Cerebellar cortex (tissue), 1 donor: ENCODE measurements at regions not wholly inside any gene's neighbourhood (a gene's known extent, or its start where the extent isn't known, plus 50 kb on each side); places are given as distances from the start of the nearest gene placed in this dataset.

Source experiments
- DNase-seq: peaks from one replicate; pipeline ENCODE4 v3.0.0-alpha.2; 2015; ENCODE audit warnings: low spot score

DNA sequence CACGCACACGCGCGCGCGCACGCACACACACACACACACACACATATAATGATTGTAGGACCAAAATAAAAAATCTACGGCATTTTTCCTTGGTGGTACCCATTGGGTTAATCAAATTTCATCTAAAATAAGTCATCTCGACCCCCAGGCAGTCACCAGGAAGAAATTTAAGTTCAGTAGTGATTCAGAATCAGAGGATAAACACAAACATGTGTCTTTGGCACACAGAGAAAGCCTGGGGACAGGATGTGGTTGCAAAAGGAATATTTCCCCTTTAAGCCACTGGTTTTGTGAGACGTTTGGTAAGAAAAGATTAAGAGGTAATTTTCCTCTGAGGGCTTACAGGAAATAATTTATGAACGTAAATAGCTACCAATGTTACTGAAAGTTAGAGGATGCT lies 171.6 kb upstream of the PIEZO2 start:
- DNase-seq, result no peak

DNA sequence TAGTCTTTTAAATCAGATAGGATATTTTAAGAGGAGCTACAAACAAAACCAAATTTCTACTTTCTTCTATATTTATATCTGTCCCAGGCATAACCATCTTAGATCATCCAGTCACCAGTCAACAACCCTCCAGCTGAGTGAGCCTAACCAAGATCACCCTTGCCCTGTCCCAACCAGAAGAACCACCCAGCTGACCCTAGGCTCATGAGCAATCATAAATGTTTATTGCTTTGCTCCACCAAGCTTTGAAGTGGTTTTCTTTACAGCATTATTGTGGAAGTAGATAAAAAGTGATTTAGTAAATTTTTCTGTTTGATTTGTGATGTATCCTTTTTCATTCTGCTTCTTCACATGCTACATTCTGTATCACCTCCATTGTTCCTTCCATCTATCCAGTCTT lies 167.2 kb upstream of the PIEZO2 start:
- no peak for DNase-seq

DNA sequence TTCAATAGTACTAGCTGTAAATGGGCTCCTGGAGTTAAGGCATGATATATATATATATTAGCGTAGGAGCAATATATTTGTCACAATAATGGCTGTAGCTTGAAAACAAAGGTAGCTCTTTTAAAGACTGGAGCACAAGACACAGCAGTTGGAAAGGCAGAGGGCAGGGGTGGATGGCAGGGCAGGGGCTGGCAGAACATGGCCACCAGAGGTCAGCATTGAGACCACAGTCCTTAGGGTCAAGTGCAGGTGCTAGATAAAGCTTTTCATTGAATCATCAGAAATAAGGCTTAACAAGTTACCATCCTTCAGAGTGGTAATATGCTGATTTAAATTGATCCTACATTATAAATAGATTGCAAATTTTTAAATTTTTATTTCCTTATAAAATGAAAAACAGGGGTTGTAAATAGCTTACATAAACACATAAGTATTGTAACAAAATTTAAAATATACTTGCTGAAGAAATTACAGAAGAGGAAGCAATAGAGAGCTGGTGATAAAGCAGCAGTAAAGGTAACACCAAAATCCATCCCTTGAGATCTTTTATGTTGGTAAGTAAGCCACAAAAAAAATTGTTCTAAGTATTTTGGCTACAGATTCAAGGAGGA lies 161.2 kb upstream of the PIEZO2 start:
- no peak for DNase-seq

DNA sequence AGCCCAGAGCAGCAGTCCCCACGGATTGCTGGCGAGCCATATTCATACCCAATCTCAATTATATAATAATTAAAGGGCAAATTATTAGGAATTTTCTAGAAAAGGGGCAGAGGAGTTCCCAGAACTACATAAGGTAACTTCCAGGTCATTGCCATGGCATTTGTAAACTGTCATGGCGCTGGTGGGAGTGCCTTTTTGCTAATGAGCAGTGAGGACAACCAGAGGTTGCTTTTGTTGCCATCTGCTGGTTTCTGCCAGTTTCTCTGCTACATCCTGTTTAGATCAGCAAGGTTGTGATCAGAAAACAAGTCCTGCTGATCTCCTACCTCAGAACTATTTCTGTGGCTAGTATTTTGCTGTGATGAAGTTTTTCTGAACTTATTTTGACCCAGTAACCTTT lies 159.8 kb upstream of the PIEZO2 start:
- no peak for DNase-seq

DNA sequence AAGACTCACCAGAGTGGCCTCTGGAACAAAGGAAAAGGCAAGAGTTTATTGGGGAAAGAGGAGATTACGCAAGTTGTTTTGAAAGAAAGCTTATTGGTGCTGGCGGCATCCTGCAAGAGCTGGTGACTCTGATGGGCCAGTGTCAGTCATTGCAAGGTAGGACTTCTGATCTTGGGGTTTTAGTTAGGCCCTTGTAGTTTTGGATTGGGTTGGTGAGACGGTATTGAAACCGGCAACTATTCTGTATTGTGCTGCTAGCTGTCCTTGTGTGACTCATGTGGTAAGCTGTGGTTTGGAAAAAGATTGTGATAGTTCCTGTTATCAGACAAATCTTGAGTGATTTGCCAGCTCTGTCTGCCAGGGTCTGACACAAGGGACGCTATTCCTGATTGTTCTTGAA lies 159.1 kb upstream of the PIEZO2 start:
- DNase-seq, result no peak

DNA sequence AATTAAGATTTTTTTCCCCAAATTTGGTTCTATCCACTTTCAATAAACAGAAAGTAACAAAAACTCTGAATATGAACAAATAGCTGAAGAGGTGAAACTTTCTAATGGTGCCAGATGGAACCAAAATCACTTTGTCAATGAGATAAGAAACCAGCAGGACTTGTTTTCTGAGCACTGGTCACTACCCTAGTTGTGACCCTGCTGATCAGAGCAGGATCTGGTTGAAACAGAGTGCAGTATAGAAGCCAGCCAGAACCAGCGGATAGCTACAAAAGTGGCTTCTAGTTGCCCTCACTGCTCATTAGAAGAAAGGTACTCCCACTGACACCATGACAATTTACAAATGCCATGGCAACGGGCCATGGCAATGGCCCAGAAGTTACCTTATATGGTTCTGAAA lies 158.3 kb upstream of the PIEZO2 start:
- DNase-seq, result no peak

DNA sequence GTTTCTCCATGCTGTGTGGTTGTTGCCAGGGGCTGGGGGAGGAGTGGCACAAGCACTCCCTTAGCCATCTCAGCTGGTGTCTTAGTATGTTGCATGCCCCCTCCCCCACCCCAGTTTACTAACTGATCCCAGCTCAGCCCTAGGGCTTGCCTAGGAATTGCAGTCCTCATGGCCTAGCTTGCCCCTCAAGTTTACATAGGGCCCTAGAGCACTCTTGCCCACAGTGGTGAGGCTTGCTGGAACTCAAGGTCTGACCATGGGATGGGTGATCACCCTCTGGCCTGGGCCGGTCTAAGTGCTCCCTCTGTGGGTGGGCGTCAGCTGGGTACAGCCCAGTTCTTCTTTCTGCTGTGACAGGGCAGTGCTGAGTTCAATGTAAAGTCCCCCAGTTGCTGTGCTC lies 156.1 kb upstream of the PIEZO2 start:
- no peak for DNase-seq

DNA sequence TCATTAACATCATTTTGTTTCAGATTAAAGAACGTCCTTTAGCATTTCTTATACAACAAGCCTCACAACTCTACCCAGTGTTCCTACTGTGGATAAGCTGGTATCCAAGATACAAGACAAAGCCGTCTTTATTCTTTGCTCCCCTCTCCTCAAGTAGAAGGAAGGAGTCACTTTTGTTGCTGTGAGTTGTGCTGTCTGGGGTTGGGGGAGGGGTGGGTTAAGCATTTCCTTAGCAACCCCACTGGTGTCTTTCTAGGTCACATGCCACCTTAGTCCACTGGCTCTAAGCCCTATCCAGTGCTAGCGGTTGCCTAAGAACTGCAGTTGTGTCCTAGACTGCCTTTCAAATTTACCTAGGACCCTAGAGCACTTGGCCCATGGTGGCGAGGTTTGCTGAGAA lies 155.6 kb upstream of the PIEZO2 start:
- DNase-seq, result no peak

DNA sequence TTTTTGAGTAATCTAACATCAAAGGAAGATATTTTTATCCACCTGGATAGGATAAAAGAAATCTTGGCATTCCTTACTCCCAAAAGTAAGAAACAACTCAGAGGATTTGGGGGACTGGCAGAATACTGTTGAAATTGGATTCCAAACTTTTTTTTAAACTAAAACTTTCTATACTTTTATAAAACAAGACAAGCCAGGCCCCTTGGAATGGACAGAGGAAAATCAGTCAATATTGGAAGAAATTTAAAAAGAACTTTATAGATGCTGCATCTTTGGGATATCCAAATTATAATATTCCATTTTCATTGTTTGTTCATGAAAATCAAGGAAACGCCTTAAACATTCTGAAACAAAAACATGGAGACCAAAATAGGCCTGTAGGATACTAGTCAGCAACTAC lies 147.6 kb upstream of the PIEZO2 start:
- no peak for DNase-seq

DNA sequence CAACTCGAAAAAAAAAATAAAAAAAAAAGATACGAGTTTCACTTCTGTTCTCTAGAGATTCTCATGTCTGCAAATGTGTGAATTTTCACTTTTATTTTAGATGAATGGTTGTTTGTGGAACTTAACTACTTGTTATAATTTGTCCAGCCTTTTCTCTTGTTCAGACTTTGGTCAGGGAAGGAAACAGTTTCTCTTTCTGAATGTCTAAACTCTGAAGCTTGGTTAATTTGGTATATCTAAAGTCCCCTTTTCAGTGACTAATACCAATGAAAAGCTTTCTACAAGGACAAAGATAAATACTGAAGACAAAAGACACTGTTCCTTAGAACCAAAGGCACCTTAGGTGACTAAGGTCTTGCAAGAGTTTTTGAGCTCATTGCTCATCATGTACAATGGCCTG lies 144.4 kb upstream of the PIEZO2 start:
- no peak for DNase-seq

DNA sequence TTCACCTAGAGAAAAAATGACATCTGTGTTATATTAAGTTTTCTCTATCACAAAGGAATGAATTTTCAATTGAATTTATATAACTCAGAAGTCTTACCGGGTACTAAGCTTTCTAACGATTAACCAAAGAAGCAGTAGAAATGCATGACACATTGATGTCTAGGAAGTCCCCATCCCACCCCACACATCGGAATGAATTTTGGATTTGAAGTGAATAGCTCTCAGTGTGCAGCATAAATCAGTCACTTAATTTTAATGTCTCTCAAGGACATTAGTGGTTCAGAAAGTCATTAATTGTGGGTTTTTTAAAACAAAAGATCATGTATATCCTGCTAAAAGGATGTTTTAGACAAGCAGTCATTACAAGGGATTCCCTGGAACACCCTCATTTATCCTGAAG lies 141.4 kb upstream of the PIEZO2 start:
- no peak for DNase-seq

DNA sequence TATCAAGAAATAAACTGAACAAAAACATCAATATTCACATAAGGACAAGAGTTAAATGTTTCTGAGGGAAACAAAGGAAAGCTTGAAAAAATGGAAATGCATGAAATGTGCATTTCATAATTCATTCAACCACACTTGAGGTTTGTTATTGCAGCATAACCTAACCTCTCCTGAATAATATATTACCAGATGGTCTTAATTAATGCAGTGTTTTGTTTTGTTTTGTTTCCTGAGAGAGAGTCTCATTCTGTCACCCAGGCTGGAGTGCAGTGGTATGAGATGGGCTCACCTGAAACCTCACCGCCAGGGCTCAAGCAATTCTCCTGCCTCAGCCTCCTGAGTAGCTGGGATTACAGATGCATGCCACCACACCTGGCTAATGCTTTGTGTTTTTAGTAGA lies 139.9 kb upstream of the PIEZO2 start:
- DNase-seq, result no peak

DNA sequence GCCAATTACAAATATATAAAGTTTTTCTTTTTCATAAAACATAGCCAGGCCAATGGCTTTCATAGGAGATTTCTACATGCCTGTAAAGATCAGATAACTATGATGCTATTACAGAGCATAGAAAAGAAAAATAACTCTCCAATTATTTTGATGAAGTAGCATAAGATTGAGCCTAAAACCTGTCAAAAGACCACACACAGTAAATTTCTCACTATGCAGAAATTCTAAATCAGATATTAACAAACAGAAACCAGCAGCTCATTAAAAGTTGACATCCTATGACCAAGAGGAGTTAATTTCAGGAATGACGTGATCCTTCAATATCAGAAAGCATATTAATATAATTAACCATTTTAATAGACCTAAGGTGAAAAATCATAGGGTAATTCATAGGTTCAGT lies 139.0 kb upstream of the PIEZO2 start:
- no peak for DNase-seq

DNA sequence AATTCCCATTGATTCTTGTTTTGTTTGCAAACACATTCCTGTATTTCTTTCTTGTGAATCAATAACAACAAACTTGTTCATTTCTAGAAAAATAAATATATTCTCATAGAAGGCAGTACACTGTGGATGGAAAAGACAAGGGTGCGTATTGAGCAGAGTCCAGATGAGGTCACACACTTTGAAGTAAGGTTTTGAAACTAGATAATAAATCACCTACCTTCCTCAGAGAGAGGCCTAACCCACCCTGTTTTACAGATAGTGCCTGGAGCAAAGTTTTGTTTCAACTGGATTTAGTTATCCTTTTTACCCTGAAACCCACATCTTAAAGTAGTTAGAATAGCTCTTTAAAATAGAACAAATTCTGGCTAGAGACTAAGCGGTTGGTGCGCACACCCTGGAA lies 137.1 kb upstream of the PIEZO2 start:
- no peak for DNase-seq

DNA sequence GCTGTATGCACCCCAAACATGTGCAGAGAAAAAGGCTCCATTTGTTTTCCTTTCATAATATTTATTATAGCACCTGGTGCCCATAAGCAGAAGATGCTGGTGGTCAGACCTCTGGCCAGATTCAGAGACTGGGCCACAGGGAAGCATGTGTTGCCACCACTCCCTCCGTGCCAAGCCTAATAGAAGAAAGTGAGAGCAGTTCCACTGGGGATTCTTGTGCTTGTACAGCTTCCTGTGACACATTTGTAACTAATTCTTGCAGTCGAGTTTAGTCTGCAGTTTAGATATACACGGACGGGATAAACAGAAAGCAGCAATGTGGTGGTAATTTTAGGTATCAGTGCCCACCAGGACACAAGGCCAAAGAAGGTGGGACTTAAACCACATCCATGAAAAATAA lies 135.4 kb upstream of the PIEZO2 start:
- DNase-seq, result no peak

DNA sequence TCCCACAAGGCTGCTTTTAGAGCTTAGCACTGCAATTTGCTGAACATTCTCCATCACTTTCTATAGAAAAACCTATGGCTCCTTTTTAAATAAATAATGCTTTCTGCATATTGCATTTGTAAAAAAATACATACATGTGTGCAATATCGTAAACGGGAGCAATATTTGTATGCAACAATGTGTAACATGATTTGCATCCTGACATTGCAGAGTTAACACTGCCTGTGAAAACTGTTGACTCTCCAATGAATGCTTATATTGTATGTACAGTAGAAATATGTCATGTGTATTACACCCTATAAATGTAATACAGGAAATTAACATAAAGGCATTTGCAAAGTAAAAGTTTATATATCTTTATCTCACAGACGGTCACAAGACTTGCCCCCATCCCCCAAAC lies 135.0 kb upstream of the PIEZO2 start:
- no peak for DNase-seq

DNA sequence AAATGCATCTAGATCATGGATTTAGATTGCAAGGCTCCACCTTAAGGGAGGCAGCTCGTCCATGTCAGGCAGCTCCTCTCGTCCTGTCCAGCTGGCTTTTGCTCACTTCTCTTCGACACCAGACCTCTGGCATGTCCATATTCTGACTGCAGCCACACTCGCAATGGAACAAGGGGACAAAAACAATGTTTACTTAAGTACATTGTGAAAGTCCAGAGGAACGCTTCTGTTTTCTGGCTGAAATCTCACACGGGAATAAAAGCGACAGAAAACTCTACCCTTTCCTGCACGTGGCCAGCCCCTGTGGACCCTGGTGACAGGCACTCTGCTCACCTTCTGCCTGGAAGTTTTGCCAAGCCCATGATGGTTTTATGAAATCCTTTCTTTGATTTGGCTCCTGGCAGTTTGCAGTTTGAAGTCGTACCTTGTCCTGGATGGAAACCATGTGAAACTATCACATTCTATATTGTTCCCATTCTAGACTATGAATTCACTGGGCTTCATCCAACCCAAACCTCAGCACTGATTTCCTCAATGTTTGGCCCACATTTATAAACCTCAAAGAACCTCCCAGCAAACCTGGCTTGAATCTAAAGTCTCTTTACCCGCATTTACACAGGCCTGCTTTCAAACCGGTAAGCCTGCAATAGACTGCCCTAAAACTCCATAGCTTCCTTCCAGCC lies 134.3 kb upstream of the PIEZO2 start:
- DNase-seq, result no peak

DNA sequence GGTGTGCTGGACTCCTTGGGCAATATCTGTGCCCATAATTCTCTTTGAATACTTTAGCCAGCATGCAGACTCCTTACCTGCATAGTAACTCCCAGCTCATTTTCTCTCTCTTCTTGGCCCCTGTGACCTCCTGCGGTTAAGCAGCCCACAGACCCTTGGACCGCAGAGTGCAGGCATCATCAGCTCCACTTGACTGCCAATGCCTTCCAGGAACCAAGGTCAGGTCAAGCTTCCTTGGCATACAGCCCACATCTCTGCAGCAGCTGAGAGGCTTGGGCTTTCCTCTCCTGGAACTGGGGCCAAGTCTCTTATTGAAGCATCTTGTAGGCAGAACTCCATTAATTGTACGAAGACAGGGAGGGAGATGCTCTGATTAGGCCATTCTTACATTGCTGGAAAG lies 130.1 kb upstream of the PIEZO2 start:
- DNase-seq, result no peak

DNA sequence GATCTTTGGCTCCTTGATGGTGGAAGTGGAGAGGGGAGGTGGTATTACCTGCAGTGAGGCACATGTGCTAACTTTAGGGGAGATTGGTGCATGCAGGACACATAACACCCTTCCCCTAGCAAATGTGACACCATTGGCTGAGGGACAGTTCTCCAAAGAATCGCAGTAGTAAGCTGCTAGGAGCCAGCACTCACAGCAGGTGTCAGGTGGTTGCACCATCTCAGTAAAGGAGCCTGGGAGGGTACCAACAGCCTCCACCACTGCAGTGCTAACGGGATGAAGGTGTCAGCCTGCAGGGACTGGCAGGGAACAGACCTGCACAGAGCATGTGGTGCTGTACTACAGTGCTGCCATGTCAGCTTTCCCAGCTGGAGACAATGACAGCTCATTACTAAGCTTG lies 127.3 kb upstream of the PIEZO2 start:
- no peak for DNase-seq

DNA sequence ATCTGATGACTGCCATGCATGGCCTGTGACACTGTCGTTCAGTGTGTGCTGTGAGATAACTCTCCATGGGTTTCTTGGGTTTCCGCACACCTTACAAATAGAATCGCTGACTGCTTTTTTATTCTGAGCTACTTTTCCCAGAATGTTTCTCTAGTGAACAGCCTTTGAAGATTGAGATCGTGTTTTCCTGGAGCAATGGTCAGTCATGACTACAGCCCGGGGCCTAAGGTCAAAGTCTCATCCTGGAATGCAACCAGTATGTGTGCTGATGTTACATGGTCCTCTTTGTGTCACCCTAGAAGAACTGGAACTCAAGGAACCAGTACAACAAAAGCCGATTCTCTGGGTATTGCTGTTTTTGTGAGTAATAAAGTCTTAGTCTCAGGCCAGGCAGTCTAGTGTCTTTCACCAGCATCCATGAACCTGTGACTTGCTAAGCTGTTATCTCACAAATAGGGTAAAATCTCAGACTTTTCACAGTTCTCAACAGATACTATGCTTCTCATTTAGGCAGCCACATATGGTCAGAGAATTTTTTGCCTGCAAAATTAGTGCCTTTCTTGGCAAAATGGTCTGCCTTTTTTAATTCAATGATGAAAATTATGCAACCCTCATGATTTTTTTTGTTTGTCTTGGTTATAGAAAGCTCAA lies 124.9 kb upstream of the PIEZO2 start:
- no peak for DNase-seq

DNA sequence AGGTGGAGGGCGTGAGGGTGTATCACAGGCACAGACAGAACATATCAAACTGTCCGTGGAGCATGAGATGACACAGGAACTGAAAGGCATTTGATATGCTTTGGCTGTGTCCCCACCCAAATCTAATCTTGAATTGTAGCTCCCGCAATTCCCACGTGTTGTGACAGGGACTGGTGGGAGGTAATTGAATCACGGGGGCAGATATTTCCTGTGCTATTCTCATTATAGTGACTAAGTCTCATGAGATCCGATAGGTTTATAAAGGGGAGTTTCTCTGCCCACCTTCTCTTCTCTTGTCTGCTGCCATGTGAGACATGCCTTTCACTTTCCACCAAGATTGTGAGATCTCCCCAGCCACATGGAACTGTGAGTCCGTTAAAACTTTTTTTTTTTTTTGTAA lies 123.1 kb upstream of the PIEZO2 start:
- no peak for DNase-seq

DNA sequence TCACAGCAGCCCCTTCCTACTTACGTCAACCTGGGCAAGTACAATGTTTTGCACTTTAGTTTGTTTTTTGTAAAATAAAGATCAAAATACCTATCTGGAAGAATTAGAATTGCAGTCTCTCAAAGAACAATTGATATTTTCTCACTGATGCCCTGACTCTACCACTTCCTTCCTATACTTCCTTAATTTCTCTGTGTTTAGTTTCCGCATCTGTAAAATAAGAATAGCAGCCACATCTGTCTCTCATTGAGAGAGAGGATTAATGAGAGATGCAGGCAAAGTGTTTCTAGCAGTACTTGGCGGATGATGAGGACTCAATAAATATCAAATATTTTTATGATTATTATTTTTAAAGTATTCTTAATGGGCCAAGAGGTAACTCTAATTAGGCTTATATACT lies 122.6 kb upstream of the PIEZO2 start:
- DNase-seq, result no peak

DNA sequence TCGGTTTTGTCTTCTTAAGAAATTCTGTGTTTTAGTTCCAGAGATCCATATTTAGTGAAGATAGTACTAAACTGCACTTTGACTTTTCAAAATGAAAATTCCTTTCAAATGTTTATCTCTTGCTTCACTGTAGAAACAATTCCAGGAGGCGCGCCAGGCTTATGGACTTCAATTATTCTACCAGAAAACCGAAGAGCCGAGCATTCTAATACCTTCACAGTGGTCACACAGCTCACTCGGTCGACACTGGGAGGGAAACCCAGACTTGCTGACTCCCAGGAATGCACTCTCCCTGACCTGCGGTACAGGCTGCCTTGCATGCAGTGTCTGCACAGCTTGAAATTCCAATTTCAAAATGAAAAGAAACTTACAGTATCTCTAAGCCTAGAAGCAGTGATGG lies 119.9 kb upstream of the PIEZO2 start:
- DNase-seq, result no peak

DNA sequence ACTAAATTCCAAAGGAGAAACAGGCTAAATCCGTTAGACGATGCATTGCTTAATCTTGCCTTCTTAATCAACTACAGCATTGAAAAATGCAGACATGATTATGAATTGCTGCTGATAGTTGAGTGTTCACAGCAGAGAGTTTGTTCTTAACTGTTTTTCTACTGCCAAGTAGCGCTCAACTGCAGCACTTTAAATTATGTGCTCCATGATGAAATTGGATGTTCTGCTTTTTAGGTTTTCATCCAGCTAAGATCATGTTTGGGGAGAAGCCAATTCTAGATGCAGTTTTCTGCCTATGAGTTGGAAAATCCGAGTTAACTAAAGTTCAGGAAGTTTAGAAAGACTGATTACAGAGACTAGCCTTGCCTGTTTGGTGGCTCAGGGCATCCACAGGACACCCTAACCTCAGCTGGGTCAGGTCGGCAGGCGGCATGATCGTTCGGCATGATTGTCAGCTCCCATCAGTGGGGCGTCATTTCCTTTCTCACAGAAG lies 119.4 kb upstream of the PIEZO2 start:
- DNase-seq, result no peak
